NCI-H524 (cell line): ENCODE measurements at regions not wholly inside any gene's neighbourhood (a gene's known extent, or its start where the extent isn't known, plus 50 kb on each side); places are given as distances from the start of the nearest gene placed in this dataset.

Experiments
- DNase-seq, 2 experiments: peaks; one replicate each; lab custom pipeline; 2025; lab: John Stamatoyannopoulos, UW

DNA sequence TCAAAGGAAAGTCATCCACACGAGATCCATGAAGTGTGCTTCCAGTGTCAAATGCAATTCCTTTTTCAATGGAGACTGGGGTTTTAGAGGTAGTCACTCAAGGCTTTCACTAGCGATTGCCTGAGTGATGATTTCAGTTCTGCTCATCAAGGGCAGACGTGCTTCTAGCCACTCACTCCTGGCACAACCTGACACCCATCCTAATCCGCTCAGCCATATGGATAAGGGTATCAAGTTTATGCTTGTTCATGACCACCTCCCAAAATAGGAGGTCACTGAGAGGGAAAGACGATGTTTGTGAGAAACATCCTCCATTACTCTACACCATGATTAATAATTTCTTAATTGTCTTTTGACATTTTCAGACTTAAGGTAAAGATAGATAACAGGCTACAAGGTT is 91.3 kb upstream of the HEY2 start:
- peak; percentile 99 to 100 for DNase-seq

DNA sequence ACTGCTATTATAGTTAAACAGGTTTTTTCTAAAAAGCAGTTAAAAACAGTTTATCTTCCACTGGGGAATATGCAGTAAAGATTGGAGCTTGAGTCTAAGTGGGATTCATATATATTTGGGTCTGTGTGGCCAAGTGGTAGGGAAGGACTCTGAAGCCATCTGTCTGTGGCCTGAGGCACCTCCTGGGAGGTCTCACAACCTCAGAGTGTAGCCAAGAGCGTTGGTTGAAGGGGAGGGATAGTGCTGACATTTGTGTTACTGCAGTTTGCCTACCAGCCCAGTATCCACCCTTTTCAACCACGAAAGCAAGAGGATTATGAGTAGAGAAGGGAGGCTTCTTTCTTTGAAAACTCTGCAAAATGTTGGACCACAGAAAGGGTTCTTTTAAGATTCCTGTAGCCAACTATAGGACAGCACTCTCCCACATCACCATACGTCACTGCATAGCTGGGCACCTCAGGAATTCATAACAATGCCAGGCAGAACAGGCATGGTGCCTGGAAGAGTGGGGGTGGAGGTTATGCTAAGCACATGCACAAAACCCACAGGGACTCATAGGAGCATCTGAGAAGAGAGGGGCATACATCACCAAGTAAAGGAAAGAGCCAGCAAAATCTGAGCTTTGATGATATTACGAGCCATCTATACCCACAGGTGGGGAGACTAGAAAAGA is 90.5 kb upstream of the HEY2 start:
- DNase-seq = peak; percentile 86 to 97

DNA sequence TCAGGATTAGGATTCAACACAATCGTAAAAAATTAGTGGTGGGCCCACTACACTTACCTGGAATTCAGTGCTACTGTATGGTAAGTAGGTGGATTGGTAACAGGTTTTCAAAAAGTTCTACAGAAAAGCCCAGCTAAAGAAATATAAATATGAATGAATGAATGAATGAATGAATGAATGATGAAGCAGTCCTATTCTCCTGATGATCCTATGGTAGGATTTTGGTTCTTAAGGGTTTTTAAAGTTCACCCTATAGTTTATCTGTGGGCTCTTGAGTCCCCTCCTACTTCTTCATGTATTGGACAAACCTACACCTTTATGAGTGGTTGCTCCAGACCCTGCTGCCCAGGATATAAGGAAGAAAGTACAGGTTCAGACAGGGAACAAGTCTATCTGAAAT is 89.5 kb upstream of the HEY2 start:
- peak in 1 of 2 experiments; percentile 23 for DNase-seq

DNA sequence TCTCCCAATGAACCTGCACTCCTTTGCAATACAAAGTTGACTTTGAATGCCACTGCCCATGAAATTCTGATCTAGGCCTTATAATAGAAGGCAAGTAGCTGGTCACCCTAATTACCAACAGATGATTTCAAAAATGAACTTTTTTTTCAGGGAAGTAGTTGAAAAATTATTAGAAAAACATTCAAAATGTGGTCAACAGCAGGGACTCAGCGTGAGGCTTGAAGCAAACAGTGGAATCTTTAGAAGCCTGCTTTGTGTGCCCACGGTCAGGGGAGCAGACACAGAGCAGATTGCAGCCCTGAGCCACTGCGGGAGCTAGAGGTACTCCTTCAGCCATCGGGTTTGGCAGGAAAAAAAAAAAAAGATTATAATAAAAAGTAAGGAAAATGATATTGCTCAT is 87.1 kb upstream of the HEY2 start:
- peak; percentile 10 to 44 for DNase-seq

DNA sequence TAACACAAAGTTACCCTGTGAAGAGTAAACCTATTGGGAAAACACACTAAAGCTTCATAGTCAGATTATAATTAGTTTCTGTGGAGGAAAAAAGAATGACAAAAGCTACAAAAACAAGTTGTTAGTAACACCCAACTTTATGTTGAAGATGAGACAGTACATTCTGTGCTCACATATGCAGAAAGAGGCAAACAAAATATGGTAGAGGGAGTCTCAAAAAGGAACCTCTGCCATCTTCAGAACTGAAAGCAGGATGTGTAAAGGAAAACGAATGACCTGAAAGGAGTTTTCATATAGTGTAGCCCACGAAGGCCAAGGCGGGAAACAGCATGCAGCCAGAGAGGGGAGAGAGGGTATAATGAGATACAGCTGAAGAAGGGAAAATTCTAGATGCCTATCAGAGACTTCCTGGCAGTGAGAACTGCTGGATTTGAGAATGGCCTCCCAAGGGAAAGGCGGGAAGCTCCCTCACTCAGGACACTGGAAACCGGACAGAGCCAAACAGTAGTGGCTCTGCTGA is 84.1 kb upstream of the HEY2 start:
- DNase-seq = no peak

DNA sequence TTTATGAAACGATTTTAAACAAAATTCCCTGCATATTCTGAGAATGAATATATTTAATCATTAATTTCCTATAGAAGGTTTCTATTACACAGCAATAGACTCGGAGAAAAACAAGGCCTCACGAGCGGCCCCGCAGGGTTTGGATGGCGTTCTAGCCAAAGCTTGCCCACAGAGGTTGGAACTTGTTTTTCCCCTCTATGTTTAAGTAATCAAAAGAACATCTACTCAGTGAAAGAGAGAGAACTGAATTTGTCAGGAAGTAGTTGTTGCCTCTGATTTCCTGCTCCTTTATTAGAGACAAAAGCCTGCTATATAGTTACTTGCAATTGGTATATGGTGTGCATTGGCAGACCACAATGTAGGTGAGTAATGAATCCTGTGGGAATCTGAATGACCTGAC is 82.1 kb upstream of the HEY2 start:
- no peak for DNase-seq

DNA sequence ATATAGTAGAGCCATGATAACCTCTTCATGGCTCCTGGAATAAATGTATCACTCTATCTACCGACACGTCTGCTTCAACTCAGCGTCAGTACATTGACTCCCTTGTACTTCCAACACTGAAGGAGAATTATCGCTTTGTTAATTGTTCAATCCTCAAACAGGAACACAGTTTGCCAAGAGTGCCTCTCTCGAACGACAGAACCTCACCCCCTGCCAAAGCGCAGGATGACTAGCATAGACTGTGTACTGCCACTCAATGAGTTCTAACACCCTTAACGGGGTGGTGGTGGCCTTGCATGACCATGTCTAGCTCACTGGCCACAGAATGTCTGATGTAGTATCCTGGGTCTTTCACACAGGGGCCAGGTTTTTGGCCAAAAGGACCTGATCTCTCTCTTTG is 81.4 kb upstream of the HEY2 start:
- no peak for DNase-seq

DNA sequence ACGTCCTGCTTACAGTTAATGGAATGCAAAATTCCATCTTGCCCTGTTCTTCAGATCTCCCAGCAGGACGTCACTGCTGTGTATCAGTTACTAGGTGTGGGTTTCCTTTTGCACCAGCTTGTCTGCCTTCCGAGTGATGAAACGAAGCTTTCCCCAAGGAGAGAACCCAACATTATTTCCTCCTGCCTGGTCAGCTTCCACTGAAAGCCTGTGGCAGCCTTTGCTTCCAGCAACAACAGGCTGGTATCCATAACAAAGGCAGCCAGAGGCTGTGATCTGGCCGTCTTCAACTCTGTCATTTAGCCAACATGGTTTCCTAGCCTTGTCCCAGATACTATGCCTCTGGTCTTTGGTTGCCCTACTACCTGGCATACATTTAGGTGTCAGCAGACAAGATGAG is 78.9 kb upstream of the HEY2 start:
- no peak for DNase-seq

DNA sequence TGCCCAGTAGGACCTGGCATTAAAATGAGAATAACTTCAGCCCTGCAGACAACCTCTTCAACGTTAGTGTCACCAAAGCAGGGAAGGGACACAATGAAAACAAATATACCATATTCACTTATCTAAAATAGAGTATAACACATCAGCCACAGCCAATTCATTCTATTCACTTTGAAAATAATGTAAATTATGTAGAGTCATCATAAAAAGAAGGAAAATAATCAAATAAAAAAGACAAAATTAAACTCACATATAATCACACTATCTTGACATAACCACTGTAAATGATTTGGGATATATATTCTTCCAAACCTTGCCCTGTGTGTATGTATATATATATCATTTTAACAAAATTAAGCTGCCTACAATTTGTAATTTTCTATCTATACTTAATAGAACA is 78.1 kb upstream of the HEY2 start:
- DNase-seq = no peak

DNA sequence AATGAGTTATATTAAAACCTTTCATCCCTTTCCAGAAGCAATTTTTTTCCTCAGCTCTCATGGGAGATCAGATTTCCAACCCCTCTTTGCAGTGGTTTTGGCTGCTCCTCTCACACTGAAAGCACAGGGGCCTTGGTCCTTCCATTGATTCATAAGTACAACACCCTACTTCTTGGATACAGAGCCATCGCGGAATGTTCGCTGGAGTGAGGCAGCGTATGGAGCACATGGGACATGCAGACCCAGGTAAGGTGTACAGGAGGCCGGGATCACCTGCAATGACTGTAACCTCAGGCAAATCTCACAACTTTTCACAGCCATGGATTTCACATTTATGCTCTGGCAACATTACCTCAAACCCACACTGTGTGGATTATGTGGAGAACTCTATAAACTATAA is 75.2 kb upstream of the HEY2 start:
- no peak for DNase-seq

DNA sequence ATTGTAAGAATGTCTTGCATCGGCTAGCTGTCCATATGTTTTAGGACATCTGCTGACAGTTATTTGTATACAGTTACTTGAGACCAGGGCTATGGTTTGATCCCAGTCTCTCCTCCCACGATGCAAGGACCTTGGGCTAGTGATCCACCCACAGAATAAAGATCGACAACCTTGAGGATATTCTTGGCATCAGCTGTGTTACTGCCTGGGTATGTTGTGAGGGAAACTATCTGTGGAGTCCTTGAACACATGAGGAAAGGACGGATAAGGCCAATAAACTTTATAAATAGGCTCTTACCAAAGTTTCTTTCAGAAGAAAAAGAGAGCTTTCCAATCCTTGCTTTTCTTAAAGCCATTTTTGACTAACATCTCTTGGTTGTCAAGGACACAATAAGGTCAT is 70.8 kb upstream of the HEY2 start:
- DNase-seq = peak; percentile 36 to 69

DNA sequence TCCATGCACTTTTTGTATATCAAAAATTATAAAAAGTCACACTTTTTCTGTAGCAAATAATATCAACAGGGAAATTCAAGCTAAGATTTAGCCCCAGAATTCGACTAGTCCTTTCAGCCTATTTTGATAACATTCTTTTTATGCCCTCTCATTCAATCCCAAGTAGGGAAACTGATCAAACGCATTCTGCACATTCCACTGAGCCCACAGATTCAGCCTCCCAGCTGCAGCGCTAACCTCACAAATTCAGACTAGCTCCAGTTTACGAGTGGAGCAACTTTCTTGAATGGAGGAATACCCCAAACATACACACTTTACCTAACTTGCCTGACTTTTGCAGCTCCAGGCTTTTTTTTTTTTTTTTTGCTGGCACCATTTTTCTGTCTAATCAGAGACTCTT is 70.3 kb upstream of the HEY2 start:
- DNase-seq = no peak

DNA sequence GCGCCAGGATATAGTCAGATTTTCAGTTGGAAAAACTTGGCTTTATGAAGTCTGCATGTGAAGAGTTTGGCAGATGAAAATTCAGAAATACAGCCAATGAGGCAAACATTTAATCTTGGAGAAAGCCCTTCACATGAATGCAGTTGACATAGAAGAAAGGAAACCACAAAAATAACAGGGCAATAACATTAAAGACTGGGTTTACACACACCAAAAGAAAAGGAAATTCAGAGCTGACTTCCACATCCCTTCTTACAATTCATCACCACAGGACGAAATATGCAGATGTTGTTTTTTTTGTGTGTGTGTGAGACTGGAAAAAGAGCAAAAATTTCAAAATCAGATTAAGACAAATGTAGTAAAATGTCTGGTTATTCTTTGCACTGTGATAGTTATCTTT is 69.8 kb upstream of the HEY2 start:
- DNase-seq = no peak

DNA sequence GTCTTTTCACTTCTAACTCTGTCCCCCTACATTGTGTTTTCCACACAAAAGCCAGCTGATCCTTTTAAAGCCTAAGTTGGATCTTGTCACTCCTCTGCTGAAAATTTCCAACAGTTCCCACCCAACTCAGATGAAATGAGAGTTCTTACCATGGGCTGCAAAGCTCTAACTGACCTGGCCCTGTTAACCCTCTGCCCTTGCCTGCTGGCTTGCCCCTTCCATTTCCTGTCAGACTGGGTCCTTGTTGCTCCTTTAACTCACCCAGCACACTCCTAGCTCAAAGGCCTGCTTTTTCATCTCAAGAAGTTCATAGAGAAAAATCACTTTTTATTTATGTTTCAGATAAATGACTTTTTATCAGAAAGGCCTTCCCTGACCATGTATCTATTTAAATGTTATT is 66.5 kb upstream of the HEY2 start:
- no peak for DNase-seq

DNA sequence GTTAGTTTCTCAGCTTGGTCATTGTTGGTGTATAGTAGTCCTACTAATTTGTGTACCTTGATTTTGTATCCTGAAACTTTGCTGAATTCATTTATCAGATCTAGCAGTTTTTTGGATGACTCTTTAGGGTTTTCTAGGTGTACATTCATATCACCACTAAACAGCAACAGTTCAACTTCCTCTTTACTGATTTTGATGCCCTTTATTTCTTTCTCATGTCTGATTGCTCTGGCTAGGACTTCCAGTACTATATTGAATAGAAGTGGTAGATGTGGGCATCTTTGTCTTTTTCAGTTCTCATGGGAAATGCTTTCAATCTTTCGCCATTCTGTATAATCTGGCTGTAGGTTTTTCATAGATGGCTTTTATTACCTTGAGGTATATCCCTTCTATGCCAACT is 61.3 kb upstream of the HEY2 start:
- DNase-seq = no peak

DNA sequence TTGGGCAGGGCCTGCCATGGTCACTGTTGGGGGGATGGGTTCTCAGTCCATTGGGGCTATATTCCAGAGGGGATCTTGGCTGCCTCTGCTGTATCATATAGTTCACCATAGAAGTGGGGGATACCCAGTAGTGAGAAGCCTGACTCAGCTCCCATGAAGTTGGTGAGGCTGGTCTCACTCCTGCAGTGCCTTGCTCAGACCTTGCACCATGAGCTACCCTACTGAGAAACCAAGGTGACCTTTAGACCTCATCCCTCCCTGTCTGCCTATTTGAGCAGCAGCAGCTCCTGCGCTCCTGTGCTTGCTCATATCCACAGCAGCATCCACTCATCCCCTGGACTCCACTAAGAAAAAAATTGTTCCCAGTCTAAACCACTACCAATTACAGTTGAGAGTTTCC is 56.0 kb upstream of the HEY2 start:
- no peak for DNase-seq

DNA sequence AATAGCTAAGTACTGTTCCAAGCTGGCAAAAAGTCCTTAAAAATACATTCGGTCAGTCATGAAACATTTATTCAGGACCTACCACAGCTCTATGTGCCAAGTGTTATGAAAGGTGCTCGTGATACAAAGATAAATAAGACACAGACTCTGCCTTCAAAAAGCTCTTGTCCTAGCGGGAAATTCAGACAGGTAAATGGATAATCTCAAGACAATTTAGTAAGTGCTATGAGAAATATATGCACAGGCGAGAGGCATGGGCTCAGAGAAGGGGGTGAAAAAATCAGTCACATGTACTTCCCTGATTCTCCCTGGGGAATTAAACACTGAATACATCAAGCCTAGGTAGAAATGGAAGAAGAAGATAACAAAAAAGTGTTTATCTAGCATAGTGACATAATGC is 49.8 kb upstream of the HEY2 start:
- peak in 1 of 2 experiments; percentile 28 for DNase-seq
